Activated naive CD8-positive, alpha-beta T cell treated with anti-CD3 and anti-CD28 coated beads, Interleukin-2, amount 10 ng/mL, durations not matched to agents 7 days and 5 days (primary cell): ENCODE measurements at regions not wholly inside any gene's neighbourhood (a gene's known extent, or its start where the extent isn't known, plus 50 kb on each side); places are given as distances from the start of the nearest gene placed in this dataset.

Source experiments
- ATAC-seq: fragments of 150-1000 bp; cut with Tn5 transposase; one replicate; pipeline ENCODE4 v1.10.0; 2021; ENCODE audit warnings: low read depth, moderate library complexity
- POLR2A ChIA-PET: fragments of 350-600 bp; sonication (Branson Sonifier 250); formaldehyde crosslinking; loops from one replicate; lab custom pipeline; 2021; ENCODE audit warnings: antibody characterized with exemption; lab: Charles Lee
- DNase-seq: peaks from one replicate; pipeline ENCODE4 v3.0.0; 2021
- H3K27ac Mint-ChIP-seq: one replicate; pipeline ENCODE4 v1.8.0; 2022; ENCODE audit warnings: mild to moderate bottlenecking, mixed read lengths
- H3K27me3 Mint-ChIP-seq: one replicate; pipeline ENCODE4 v1.8.0; 2022; ENCODE audit warnings: mild to moderate bottlenecking, moderate library complexity, mixed read lengths
- H3K36me3 Mint-ChIP-seq: one replicate; pipeline ENCODE4 v1.8.0; 2021; ENCODE audit warnings: mild to moderate bottlenecking, mixed read lengths
- H3K4me1 Mint-ChIP-seq: one replicate; pipeline ENCODE4 v1.8.0; 2021; ENCODE audit warnings: mixed read lengths
- H3K4me3 Mint-ChIP-seq: one replicate; pipeline ENCODE4 v1.8.0; 2022; ENCODE audit warnings: mild to moderate bottlenecking, moderate library complexity, mixed read lengths
- H3K9me3 Mint-ChIP-seq: one replicate; pipeline ENCODE4 v1.8.0; 2021; ENCODE audit warnings: mixed read lengths

- POLR2A ChIA-PET: no interaction called here
- no peaks in the 10 kb centered on the region for H3K27me3 Mint-ChIP-seq
- H3K9me3 Mint-ChIP-seq: no peaks in the 10 kb centered on the region
- DNase-seq (no peak), ATAC-seq (no peak)
- no peaks in the 10 kb centered on the region for H3K4me1 Mint-ChIP-seq
- H3K36me3 Mint-ChIP-seq: no peaks in the 10 kb centered on the region
- H3K4me3 Mint-ChIP-seq: no peak overlapping the region
- no peak overlapping the region for H3K27ac Mint-ChIP-seq
These were observed 662.0 kb downstream of the SLITRK1 start for GRCh38 chr13:83220241-83220640.

GRCh38 chr13:83219832-83220231 lies 662.4 kb downstream of the SLITRK1 start:
- Mint-ChIP-seq H3K27ac (no peak overlapping the region), H3K27me3 (no peaks in the 10 kb centered on the region), H3K4me3 (no peak overlapping the region), H3K36me3 (no peaks in the 10 kb centered on the region), H3K4me1 (no peaks in the 10 kb centered on the region), H3K9me3 (no peaks in the 10 kb centered on the region)
- ATAC-seq (no peak), DNase-seq (no peak)
- POLR2A ChIA-PET: no interaction called here

GRCh38 chr13:83216479-83217245 lies 665.6 kb downstream of the SLITRK1 start:
- ATAC-seq: no peak
- H3K4me1 Mint-ChIP-seq: no peaks in the 10 kb centered on the region
- no peaks in the 10 kb centered on the region for H3K27me3 Mint-ChIP-seq

GRCh38 chr13:83215627-83216026 lies 666.6 kb downstream of the SLITRK1 start:
- Mint-ChIP-seq H3K36me3 (no peaks in the 10 kb centered on the region), H3K4me3 (no peak overlapping the region), H3K27ac (no peak overlapping the region), H3K4me1 (no peaks in the 10 kb centered on the region), H3K9me3 (peaks cover 2% of the 10 kb centered on the region), H3K27me3 (no peaks in the 10 kb centered on the region)
- ATAC-seq: no peak
- POLR2A ChIA-PET: no interaction called here
- no peak for DNase-seq

More at GRCh38 chr13:83216479-83217245, 665.6 kb downstream of the SLITRK1 start:
- no peak overlapping the region for H3K27ac Mint-ChIP-seq
- H3K4me3 Mint-ChIP-seq: no peak overlapping the region
- H3K36me3 Mint-ChIP-seq: no peaks in the 10 kb centered on the region
- no peaks in the 10 kb centered on the region for H3K9me3 Mint-ChIP-seq
- POLR2A ChIA-PET: no interaction called here
- DNase-seq: no peak

- Mint-ChIP-seq H3K36me3 (no peaks in the 10 kb centered on the region), H3K4me3 (no peak overlapping the region), H3K27ac (no peak overlapping the region), H3K27me3 (no peaks in the 10 kb centered on the region), H3K4me1 (no peaks in the 10 kb centered on the region), H3K9me3 (peaks cover 2% of the 10 kb centered on the region)
- DNase-seq (no peak), ATAC-seq (no peak)
- POLR2A ChIA-PET: no interaction called here
These were observed 667.8 kb downstream of the SLITRK1 start for GRCh38 chr13:83214452-83214851.

- Mint-ChIP-seq H3K9me3 (peaks cover 2% of the 10 kb centered on the region), H3K27me3 (no peaks in the 10 kb centered on the region), H3K4me1 (no peaks in the 10 kb centered on the region), H3K27ac (no peak overlapping the region), H3K36me3 (no peaks in the 10 kb centered on the region), H3K4me3 (no peak overlapping the region)
- POLR2A ChIA-PET: no interaction called here
- DNase-seq (no peak), ATAC-seq (no peak)
These were observed 671.0 kb downstream of the SLITRK1 start for GRCh38 chr13:83211301-83211700.

GRCh38 chr13:83204886-83205285 lies 677.4 kb downstream of the SLITRK1 start:
- no peak overlapping the region for H3K27ac Mint-ChIP-seq
- H3K4me3 Mint-ChIP-seq: no peak overlapping the region
- H3K27me3 Mint-ChIP-seq: no peaks in the 10 kb centered on the region
- DNase-seq (no peak), ATAC-seq (no peak)
- POLR2A ChIA-PET: no interaction called here
- peaks cover 1% of the 10 kb centered on the region for H3K9me3 Mint-ChIP-seq
- no peaks in the 10 kb centered on the region for H3K4me1 Mint-ChIP-seq
- no peaks in the 10 kb centered on the region for H3K36me3 Mint-ChIP-seq

GRCh38 chr13:83201506-83201905 lies 680.8 kb downstream of the SLITRK1 start:
- no peak for DNase-seq
- H3K4me1 Mint-ChIP-seq: no peaks in the 10 kb centered on the region
- no peaks in the 10 kb centered on the region for H3K36me3 Mint-ChIP-seq
- no peak overlapping the region for H3K4me3 Mint-ChIP-seq
- no peak overlapping the region for H3K27ac Mint-ChIP-seq
- ATAC-seq: no peak
- no peaks in the 10 kb centered on the region for H3K27me3 Mint-ChIP-seq
- H3K9me3 Mint-ChIP-seq: peaks cover 1% of the 10 kb centered on the region
- POLR2A ChIA-PET: no interaction called here

- POLR2A ChIA-PET: no interaction called here
- DNase-seq (no peak), ATAC-seq (no peak)
- H3K27ac Mint-ChIP-seq: no peak overlapping the region
- H3K27me3 Mint-ChIP-seq: no peaks in the 10 kb centered on the region
- H3K9me3 Mint-ChIP-seq: no peaks in the 10 kb centered on the region
- H3K4me1 Mint-ChIP-seq: no peaks in the 10 kb centered on the region
- H3K36me3 Mint-ChIP-seq: no peaks in the 10 kb centered on the region
- H3K4me3 Mint-ChIP-seq: no peak overlapping the region
These were observed 685.0 kb downstream of the SLITRK1 start for GRCh38 chr13:83197316-83197715.

GRCh38 chr13:83190020-83190419 lies 692.3 kb downstream of the SLITRK1 start:
- Mint-ChIP-seq H3K4me3 (no peak overlapping the region), H3K27me3 (no peaks in the 10 kb centered on the region), H3K9me3 (peaks cover 2% of the 10 kb centered on the region), H3K4me1 (no peaks in the 10 kb centered on the region), H3K27ac (no peak overlapping the region), H3K36me3 (no peaks in the 10 kb centered on the region)
- POLR2A ChIA-PET: no interaction called here
- DNase-seq (no peak), ATAC-seq (no peak)

- ATAC-seq (no peak), DNase-seq (no peak)
- Mint-ChIP-seq H3K9me3 (peaks cover 4% of the 10 kb centered on the region), H3K4me3 (no peak overlapping the region), H3K4me1 (no peaks in the 10 kb centered on the region), H3K27me3 (no peaks in the 10 kb centered on the region), H3K36me3 (no peaks in the 10 kb centered on the region), H3K27ac (no peak overlapping the region)
- POLR2A ChIA-PET: no interaction called here
These were observed 697.5 kb downstream of the SLITRK1 start for GRCh38 chr13:83184819-83185218.

- peaks cover 4% of the 10 kb centered on the region for H3K9me3 Mint-ChIP-seq
- no peak overlapping the region for H3K4me3 Mint-ChIP-seq
- no peaks in the 10 kb centered on the region for H3K36me3 Mint-ChIP-seq
- POLR2A ChIA-PET: no interaction called here
- DNase-seq: no peak
- H3K27ac Mint-ChIP-seq: no peak overlapping the region
- ATAC-seq: no peak
- H3K4me1 Mint-ChIP-seq: no peaks in the 10 kb centered on the region
- H3K27me3 Mint-ChIP-seq: no peaks in the 10 kb centered on the region
These were observed 698.2 kb downstream of the SLITRK1 start for GRCh38 chr13:83184150-83184475.

- no peak overlapping the region for H3K27ac Mint-ChIP-seq
- H3K4me1 Mint-ChIP-seq: no peaks in the 10 kb centered on the region
- POLR2A ChIA-PET: no interaction called here
- no peaks in the 10 kb centered on the region for H3K36me3 Mint-ChIP-seq
- no peaks in the 10 kb centered on the region for H3K27me3 Mint-ChIP-seq
- H3K4me3 Mint-ChIP-seq: no peak overlapping the region
- H3K9me3 Mint-ChIP-seq: peaks cover 4% of the 10 kb centered on the region
- no peak for DNase-seq
- no peak for ATAC-seq
These were observed 698.7 kb downstream of the SLITRK1 start for GRCh38 chr13:83183439-83184149.

GRCh38 chr13:83182845-83183244 lies 699.4 kb downstream of the SLITRK1 start:
- POLR2A ChIA-PET: no interaction called here
- ATAC-seq: no peak
- no peak for DNase-seq
- Mint-ChIP-seq H3K27ac (no peak overlapping the region), H3K27me3 (no peaks in the 10 kb centered on the region), H3K4me1 (no peaks in the 10 kb centered on the region), H3K36me3 (no peaks in the 10 kb centered on the region), H3K9me3 (peaks cover 2% of the 10 kb centered on the region), H3K4me3 (no peak overlapping the region)
